Endothelial cell of umbilical vein (primary cell): ENCODE measurements at regions not wholly inside any gene's neighbourhood (a gene's known extent, or its start where the extent isn't known, plus 50 kb on each side); places are given as distances from the start of the nearest gene placed in this dataset.

Experiments
- BruUV-seq: library from RNA; stranded (reverse); fragments of 400-500 nt; replicated peaks from 2 replicates; lab custom pipeline; 2021; lab: Mats Ljungman, UMichigan
- CTCF ChIA-PET: fragments of 300-600, 350-600 bp; sonication (Branson Sonifier 250); formaldehyde crosslinking; loops from one replicate; lab custom pipeline; 2021; ENCODE audit warnings: antibody characterized with exemption, inconsistent platforms; lab: Charles Lee
- POLR2A ChIA-PET: fragments of 300-600, 350-600 bp; sonication (Branson Sonifier 250); formaldehyde crosslinking; loops from one replicate; lab custom pipeline; 2021; ENCODE audit warnings: antibody characterized with exemption, inconsistent platforms; lab: Charles Lee
- DNase-seq: peaks from one replicate; pipeline ENCODE4 v3.0.0-alpha.2; 2011; ENCODE audit warnings: low read depth, low spot score
- FAIRE-seq: peaks from 2 replicates; lab custom pipeline; 2011; peaks lifted over from hg19 to GRCh38; lab: Jason Lieb, UNC
- H2AFZ ChIP-seq: 2 replicates; pipeline ENCODE4 v1.6.0; 2012; ENCODE audit warnings: low read depth, low read length, control low read depth, inconsistent platforms
- H3K27ac ChIP-seq: 2 replicates; pipeline ENCODE4 v1.5.1; 2011; ENCODE audit warnings: low read depth, mild to moderate bottlenecking, control low read depth, low read length, moderate library complexity; ENCODE audit not compliant: insufficient read depth
- H3K27me3 ChIP-seq, 2 experiments: 2 replicates each; pipeline versions ENCODE4 v1.6.0 to v1.6.1; 2011; ENCODE audit warnings: low read length in 2 of 2, mixed read lengths in 1 of 2; ENCODE audit not compliant: control insufficient read depth in 2 of 2, insufficient read depth in 2 of 2
- H3K36me3 ChIP-seq, 2 experiments: 2 replicates in 1 of 2; 3 replicates in 1 of 2; pipeline ENCODE4 v1.5.1; 2011; ENCODE audit warnings: low read length in 2 of 2, mild to moderate bottlenecking in 1 of 2, moderate library complexity in 1 of 2; ENCODE audit not compliant: control insufficient read depth in 2 of 2, insufficient read depth in 2 of 2; ENCODE audit errors: extremely low read depth in 1 of 2
- H3K4me1 ChIP-seq: 3 replicates; pipeline ENCODE4 v1.5.1; 2011; ENCODE audit warnings: mild to moderate bottlenecking, low read length; ENCODE audit not compliant: control insufficient read depth, insufficient read depth; ENCODE audit errors: extremely low read depth
- H3K4me2 ChIP-seq: 2 replicates; pipeline ENCODE4 v1.6.1; 2011; ENCODE audit warnings: low read length, control low read depth, mixed read lengths; ENCODE audit not compliant: insufficient read depth
- H3K4me3 ChIP-seq, 3 experiments: fragments of 200-600 bp in 1 of 3; sonication (generic), shearing (Covaris generic) in 1 of 3; replicated peaks in 1 of 3; 2 replicates each; pipeline ENCODE4 v1.5.1; 2011 to 2016; ENCODE audit warnings: control low read depth in 3 of 3, low read length in 3 of 3, mild to moderate bottlenecking in 2 of 3, inconsistent platforms in 1 of 3, low read depth in 1 of 3, moderate library complexity in 1 of 3; ENCODE audit not compliant: insufficient read depth in 1 of 3
- H3K79me2 ChIP-seq: 2 replicates; pipeline ENCODE4 v1.6.0; 2012; ENCODE audit warnings: low read length, inconsistent platforms; ENCODE audit not compliant: control insufficient read depth, insufficient read depth
- H3K9ac ChIP-seq: replicated peaks from 2 replicates; pipeline ENCODE3; 2011; ENCODE audit warnings: low read length, control low read depth; ENCODE audit not compliant: insufficient read depth; ENCODE audit errors: extremely low read depth
- H3K9me1 ChIP-seq: replicated peaks from 3 replicates; pipeline ENCODE4 v1.6.0; 2011; ENCODE audit warnings: mild to moderate bottlenecking, low read length; ENCODE audit not compliant: control insufficient read depth, insufficient read depth; ENCODE audit errors: extremely low read depth
- H3K9me3 ChIP-seq: replicated peaks from 2 replicates; pipeline ENCODE4 v1.5.1; 2012; ENCODE audit warnings: low read length, inconsistent platforms; ENCODE audit not compliant: control insufficient read depth, insufficient read depth
- H4K20me1 ChIP-seq: replicated peaks from 2 replicates; pipeline ENCODE3; 2011; ENCODE audit warnings: mild to moderate bottlenecking, low read length; ENCODE audit not compliant: control insufficient read depth, insufficient read depth; ENCODE audit errors: extremely low read depth
- EZH2 ChIP-seq: IDR thresholded peaks from 2 replicates; pipeline ENCODE4 v1.6.1; 2012; ENCODE audit warnings: borderline replicate concordance, low read depth, mild to moderate bottlenecking, moderate library complexity, low read length, inconsistent platforms; ENCODE audit not compliant: severe bottlenecking
- FOS ChIP-seq: IDR thresholded peaks from 2 replicates; pipeline ENCODE4 v1.6.1; 2011; ENCODE audit warnings: mild to moderate bottlenecking, low read length, moderate library complexity, borderline replicate concordance; ENCODE audit not compliant: insufficient read depth
- GATA2 ChIP-seq: IDR thresholded peaks from 2 replicates; pipeline ENCODE4 v1.7.0; 2011; ENCODE audit warnings: low read depth, mild to moderate bottlenecking, moderate library complexity, mixed read lengths, low read length; ENCODE audit not compliant: insufficient read length, insufficient read depth
- JUN ChIP-seq: IDR thresholded peaks from 2 replicates; pipeline ENCODE4 v1.6.1; 2011; ENCODE audit warnings: borderline replicate concordance, low read depth; ENCODE audit not compliant: insufficient read length, insufficient read depth
- MYC ChIP-seq: IDR thresholded peaks from one replicate; pipeline ENCODE4 v1.6.1; 2011; ENCODE audit warnings: mild to moderate bottlenecking, low read depth, low read length
- POLR2A ChIP-seq: IDR thresholded peaks from 2 replicates; pipeline ENCODE4 v1.6.1; 2012; ENCODE audit warnings: low read depth, mild to moderate bottlenecking, control low read depth, low read length
- POLR2AphosphoS5 ChIP-seq: IDR thresholded peaks from 2 replicates; pipeline ENCODE4 v1.6.1; 2012; ENCODE audit warnings: low read depth, mild to moderate bottlenecking, control low read depth, low read length, moderate library complexity; ENCODE audit not compliant: insufficient read depth
- dilution Hi-C: fragments of 300-500 bp; cut with MboI; formaldehyde crosslinking; loops from one replicate; pipeline ENCODE4 v1.15.0; 2019; ENCODE audit warnings: low sequenced_read_pairs; ENCODE audit not compliant: extremely low pct_ligation_motif_present
- intact Hi-C: fragments of 100-400 bp; cut with micrococcal nuclease; formaldehyde crosslinking; loops from one replicate; pipeline ENCODE4 v1.10.0; 2022
- TF ChIP-seq, protein P1 (sequence below), 2 donors: IDR thresholded peaks; 1 replicate in 1 of 2; 2 replicates in 1 of 2; pipeline ENCODE4 v1.5.1; 2011; ENCODE audit warnings: low read length in 2 of 2, mild to moderate bottlenecking in 2 of 2, moderate library complexity in 2 of 2, control low read depth in 1 of 2, inconsistent platforms in 1 of 2, low read depth in 1 of 2; ENCODE audit not compliant: insufficient read depth in 1 of 2; ENCODE audit errors: extremely low read depth in 1 of 2
- TF ChIP-seq, protein P2 (sequence below): IDR thresholded peaks from 2 replicates; pipeline ENCODE4 v1.6.1; 2011; ENCODE audit not compliant: insufficient read depth, insufficient read length

DNA sequence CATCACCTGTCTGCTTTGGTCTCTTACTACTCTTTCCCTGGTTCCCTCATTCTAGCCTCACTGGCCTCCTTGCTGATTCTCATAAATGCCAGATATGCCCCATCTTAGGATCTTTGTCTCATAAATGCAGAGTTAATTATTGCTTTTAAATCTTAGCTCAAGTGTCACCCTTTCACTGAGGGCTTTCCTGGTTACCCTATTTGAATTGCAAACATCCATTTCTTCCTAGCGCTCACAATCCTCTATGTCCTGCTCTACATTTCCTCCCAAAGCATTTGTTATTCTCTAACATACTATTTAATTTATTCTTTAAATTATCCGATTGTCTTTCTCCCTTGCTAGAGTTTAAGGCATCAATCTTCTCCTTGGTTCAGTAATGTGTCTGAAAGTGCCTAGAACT is 296.5 kb upstream of the ADGRL4 start:
- no peaks in the 10 kb centered on the region for H3K4me1 ChIP-seq
- dilution Hi-C loops: no loop called here
- no peaks in the 10 kb centered on the region for H3K9me3 ChIP-seq
- H3K4me2 ChIP-seq: no peak overlapping the region
- TF ChIP-seq, protein P1, sequence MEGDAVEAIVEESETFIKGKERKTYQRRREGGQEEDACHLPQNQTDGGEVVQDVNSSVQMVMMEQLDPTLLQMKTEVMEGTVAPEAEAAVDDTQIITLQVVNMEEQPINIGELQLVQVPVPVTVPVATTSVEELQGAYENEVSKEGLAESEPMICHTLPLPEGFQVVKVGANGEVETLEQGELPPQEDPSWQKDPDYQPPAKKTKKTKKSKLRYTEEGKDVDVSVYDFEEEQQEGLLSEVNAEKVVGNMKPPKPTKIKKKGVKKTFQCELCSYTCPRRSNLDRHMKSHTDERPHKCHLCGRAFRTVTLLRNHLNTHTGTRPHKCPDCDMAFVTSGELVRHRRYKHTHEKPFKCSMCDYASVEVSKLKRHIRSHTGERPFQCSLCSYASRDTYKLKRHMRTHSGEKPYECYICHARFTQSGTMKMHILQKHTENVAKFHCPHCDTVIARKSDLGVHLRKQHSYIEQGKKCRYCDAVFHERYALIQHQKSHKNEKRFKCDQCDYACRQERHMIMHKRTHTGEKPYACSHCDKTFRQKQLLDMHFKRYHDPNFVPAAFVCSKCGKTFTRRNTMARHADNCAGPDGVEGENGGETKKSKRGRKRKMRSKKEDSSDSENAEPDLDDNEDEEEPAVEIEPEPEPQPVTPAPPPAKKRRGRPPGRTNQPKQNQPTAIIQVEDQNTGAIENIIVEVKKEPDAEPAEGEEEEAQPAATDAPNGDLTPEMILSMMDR (IDR thresholded peaks at IDR 0.05; ENCODE audit: extremely low read depth in 1 of 2, insufficient read depth in 1 of 2, low read depth in 1 of 2, low read length in 2 of 2): no peak
- no peak for TF ChIP-seq EZH2
- no peak for TF ChIP-seq JUN
- no peak for TF ChIP-seq POLR2A
- TF ChIP-seq GATA2: no peak
- TF ChIP-seq FOS: no peak
- TF ChIP-seq POLR2AphosphoS5: no peak
- TF ChIP-seq, protein P2, sequence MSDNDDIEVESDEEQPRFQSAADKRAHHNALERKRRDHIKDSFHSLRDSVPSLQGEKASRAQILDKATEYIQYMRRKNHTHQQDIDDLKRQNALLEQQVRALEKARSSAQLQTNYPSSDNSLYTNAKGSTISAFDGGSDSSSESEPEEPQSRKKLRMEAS: no peak
- no peak for TF ChIP-seq MYC
- H3K27me3 ChIP-seq: no peaks in the 10 kb centered on the region
- ChIA-PET POLR2A (no interaction called here), CTCF (interaction anchor here (1.2 kb wide), 1 partner anchor 18 kb away, joined by 3 read pairs; no protein-coding TSS in a partner anchor)
- H3K27ac ChIP-seq: no peak overlapping the region
- no peak overlapping the region for H3K4me3 ChIP-seq
- no peaks in the 10 kb centered on the region for H3K79me2 ChIP-seq
- FAIRE-seq: no peak
- no TSS peak for BruUV-seq
- no peaks in the 10 kb centered on the region for H3K9me1 ChIP-seq
- H2AFZ ChIP-seq: no peak overlapping the region
- no peaks in the 10 kb centered on the region for H4K20me1 ChIP-seq
- DNase-seq: no peak
- H3K36me3 ChIP-seq: no peaks in the 10 kb centered on the region
- H3K9ac ChIP-seq: no peak overlapping the region
- intact Hi-C loops: no loop called here
